ENCODE measurements at regions not wholly inside any gene's neighbourhood (a gene's known extent, or its start where the extent isn't known, plus 50 kb on each side); places are given as distances from the start of the nearest gene placed in this dataset.

GRCh38 chr4:166165829-166166420 is 292.9 kb downstream of the TLL1 start:
- no peak overlapping the region for H3K27ac ChIP-seq (ENCODE audit: insufficient read length, low read depth, low read length)
- H3K4me1 ChIP-seq (ENCODE audit: insufficient read depth, low read length): no peaks in the 10 kb centered on the region
- no peak overlapping the region for H4K5ac ChIP-seq (ENCODE audit: insufficient read length, low read depth, low read length)
- WGBS (ENCODE audit: extremely low coverage, insufficient read length, low lambda C conversion rate): no CpG with 5 or more reads among the region's 7 CpGs
- no peak overlapping the region for H2AK5ac ChIP-seq (ENCODE audit: insufficient read length, low read length)
- no peaks in the 10 kb centered on the region for H3K36me3 Mint-ChIP-seq (ENCODE audit: insufficient read depth in 1 of 3, low read depth in 3 of 3)
- no peaks in the 10 kb centered on the region for H3K9me3 Mint-ChIP-seq
- H3K27ac Mint-ChIP-seq: no peak overlapping the region
- H3K4ac ChIP-seq (ENCODE audit: low read depth, low read length): no peak overlapping the region
- H3K9ac ChIP-seq (ENCODE audit: extremely low read depth, insufficient read length, low read length): no peak overlapping the region
- no peaks in the 10 kb centered on the region for H3K79me2 ChIP-seq (ENCODE audit: insufficient read depth, low read length)
- no peak overlapping the region for H3K18ac ChIP-seq (ENCODE audit: insufficient read length, low read depth, low read length)
- H3K56ac ChIP-seq (ENCODE audit: insufficient read length, low read depth, low read length): no peak overlapping the region
- H3K4me3 Mint-ChIP-seq: no peak overlapping the region
- no peak overlapping the region for H3K4me2 ChIP-seq (ENCODE audit: insufficient read depth, insufficient read length, low read length)
- H2BK20ac ChIP-seq (ENCODE audit: low read depth, low read length, poor library complexity, severe bottlenecking): no peak overlapping the region
- no peaks in the 10 kb centered on the region for H3K27me3 ChIP-seq (ENCODE audit: insufficient read depth, low read length)
- H3K27me3 Mint-ChIP-seq (ENCODE audit: low read depth): no peaks in the 10 kb centered on the region; the same call in 1 of the 2 replicates
- H3T11ph ChIP-seq (ENCODE audit: low read length): no peak overlapping the region
- no peak overlapping the region for H2BK120ac ChIP-seq (ENCODE audit: low read depth, low read length, poor library complexity, severe bottlenecking)
- H4K8ac ChIP-seq (replicated peaks; ENCODE audit: insufficient read length, low read depth, low read length): no peak overlapping the region
- no peak overlapping the region for H3K23ac ChIP-seq (ENCODE audit: insufficient read length, low read depth, low read length)
- TF ChIP-seq CTCF (conservative IDR thresholded peaks at IDR 0.05): peak; percentile 84
- no peak for DNase-seq
- no peak overlapping the region for H2BK5ac ChIP-seq (ENCODE audit: insufficient read length, low read length)
- no peak overlapping the region for H2BK12ac ChIP-seq (ENCODE audit: insufficient read length, low read depth, low read length)
- H3K23me2 ChIP-seq (ENCODE audit: insufficient read length, low read depth, low read length, poor library complexity, severe bottlenecking): no peaks in the 10 kb centered on the region
- no peaks in the 10 kb centered on the region for H3K9me3 ChIP-seq (ENCODE audit: control insufficient read depth, low read depth, low read length)
- H4K91ac ChIP-seq (ENCODE audit: insufficient read length, low read depth, low read length): no peak overlapping the region
- H2AFZ ChIP-seq (ENCODE audit: low read length): no peak overlapping the region
- no peaks in the 10 kb centered on the region for H4K20me1 ChIP-seq (ENCODE audit: control insufficient read depth, insufficient read depth, insufficient read length)
- no peak overlapping the region for H3K14ac ChIP-seq (ENCODE audit: insufficient read depth, low read length)
- no peaks in the 10 kb centered on the region for H3K4me1 Mint-ChIP-seq
- H2BK15ac ChIP-seq (ENCODE audit: low read depth, low read length): no peak overlapping the region
- no peaks in the 10 kb centered on the region for H3K79me1 ChIP-seq (ENCODE audit: insufficient read depth, low read depth, low read length, poor library complexity, severe bottlenecking)
